CD14-positive monocyte (primary cell): ENCODE measurements at regions not wholly inside any gene's neighbourhood (a gene's known extent, or its start where the extent isn't known, plus 50 kb on each side); places are given as distances from the start of the nearest gene placed in this dataset.

Experiments
- DNase-seq, 3 donors: peaks; one replicate each; pipeline ENCODE4 v3.0.0-alpha.2; 2011 to 2022
- H2AFZ ChIP-seq: 2 replicates; pipeline ENCODE4 v1.6.0; 2012; ENCODE audit warnings: mild to moderate bottlenecking, low read depth, low read length, inconsistent platforms; ENCODE audit not compliant: insufficient read depth, poor library complexity, severe bottlenecking
- H3K27ac ChIP-seq, 2 donors: 1 replicate in 1 of 2; 2 replicates in 1 of 2; pipeline ENCODE4 v1.5.1; 2012 to 2013; ENCODE audit warnings: low read length in 2 of 2, control low read depth in 1 of 2, inconsistent platforms in 1 of 2, low read depth in 1 of 2, mild to moderate bottlenecking in 1 of 2
- H3K27me3 ChIP-seq, 2 donors: one replicate each; pipeline versions ENCODE4 v1.6.0 to v1.6.1; 2011 to 2013; ENCODE audit warnings: low read length in 2 of 2; ENCODE audit not compliant: control insufficient read depth in 2 of 2, insufficient read depth in 2 of 2
- H3K36me3 ChIP-seq, 2 donors: replicated peaks in 1 of 2; 1 replicate in 1 of 2; 2 replicates in 1 of 2; pipeline versions ENCODE4 v1.5.1 to v1.6.1; 2012 to 2013; ENCODE audit warnings: low read length in 2 of 2, control low read depth in 1 of 2, inconsistent platforms in 1 of 2, mild to moderate bottlenecking in 1 of 2; ENCODE audit not compliant: insufficient read depth in 2 of 2, control insufficient read depth in 1 of 2
- H3K4me1 ChIP-seq, 2 donors: 1 replicate in 1 of 2; 2 replicates in 1 of 2; pipeline versions ENCODE4 v1.5.1 to v1.6.1; 2012 to 2013; ENCODE audit warnings: low read length in 2 of 2, control low read depth in 1 of 2, inconsistent platforms in 1 of 2, mild to moderate bottlenecking in 1 of 2, moderate library complexity in 1 of 2; ENCODE audit not compliant: insufficient read depth in 2 of 2, control insufficient read depth in 1 of 2
- H3K4me2 ChIP-seq: replicated peaks from 2 replicates; pipeline ENCODE3; 2012; ENCODE audit warnings: low read length, moderate library complexity, mild to moderate bottlenecking; ENCODE audit not compliant: poor library complexity, severe bottlenecking; ENCODE audit errors: extremely low read depth
- H3K4me3 ChIP-seq, 3 experiments: fragments of 200-600 bp in 1 of 3; sonication (generic) in 1 of 3; replicated peaks in 1 of 3; 1 replicate in 2 of 3; 2 replicates in 1 of 3; pipeline ENCODE4 v1.5.1; 2011 to 2013; ENCODE audit warnings: low read length in 3 of 3, mild to moderate bottlenecking in 3 of 3, control low read depth in 2 of 3, low read depth in 2 of 3, inconsistent platforms in 1 of 3, moderate library complexity in 1 of 3
- H3K79me2 ChIP-seq: 2 replicates; pipeline ENCODE4 v1.6.0; 2012; ENCODE audit warnings: mild to moderate bottlenecking, control low read depth, inconsistent platforms, low read length, moderate library complexity; ENCODE audit not compliant: insufficient read depth
- H3K9ac ChIP-seq: 2 replicates; pipeline ENCODE4 v1.6.0; 2017; ENCODE audit warnings: low read length, mild to moderate bottlenecking; ENCODE audit not compliant: insufficient read depth, poor library complexity, severe bottlenecking
- H3K9me3 ChIP-seq, 2 donors: replicated peaks in 1 of 2; 1 replicate in 1 of 2; 2 replicates in 1 of 2; pipeline versions ENCODE4 v1.5.1 to v1.6.1; 2012 to 2013; ENCODE audit warnings: low read length in 2 of 2, control low read depth in 1 of 2; ENCODE audit not compliant: control insufficient read depth in 1 of 2, insufficient read depth in 1 of 2
- H4K20me1 ChIP-seq: 2 replicates; pipeline ENCODE4 v1.6.0; 2012; ENCODE audit warnings: mild to moderate bottlenecking, low read length, control low read depth, moderate library complexity; ENCODE audit not compliant: insufficient read depth
- H3K27ac Mint-ChIP-seq, 7 donors: one replicate each; pipeline ENCODE4 v1.8.0; 2020; ENCODE audit warnings: mild to moderate bottlenecking in 7 of 7, mixed read lengths in 7 of 7, moderate library complexity in 6 of 7, inconsistent platforms in 2 of 7
- H3K27me3 Mint-ChIP-seq, 3 donors: one replicate each; pipeline ENCODE4 v1.8.0; 2021 to 2022; ENCODE audit warnings: low read depth in 3 of 3, mild to moderate bottlenecking in 3 of 3, mixed read lengths in 3 of 3, moderate library complexity in 3 of 3, inconsistent platforms in 1 of 3
- H3K36me3 Mint-ChIP-seq, 2 donors: one replicate each; pipeline ENCODE4 v1.8.0; 2020; ENCODE audit warnings: mixed read lengths in 2 of 2, inconsistent platforms in 1 of 2, mild to moderate bottlenecking in 1 of 2
- H3K4me1 Mint-ChIP-seq: one replicate; pipeline ENCODE4 v1.8.0; 2020; ENCODE audit warnings: mild to moderate bottlenecking, mixed read lengths
- H3K4me3 Mint-ChIP-seq, 2 donors: one replicate each; pipeline ENCODE4 v1.8.0; 2020; ENCODE audit warnings: mild to moderate bottlenecking in 2 of 2, mixed read lengths in 2 of 2, moderate library complexity in 1 of 2
- H3K9me3 Mint-ChIP-seq, 7 donors: one replicate each; pipeline ENCODE4 v1.8.0; 2020 to 2022; ENCODE audit warnings: mixed read lengths in 7 of 7, mild to moderate bottlenecking in 6 of 7, moderate library complexity in 6 of 7, inconsistent platforms in 2 of 7
- CTCF ChIP-seq: fragments of 200-600 bp; IDR thresholded peaks from one replicate; pipeline ENCODE4 v1.8.0; 2022; ENCODE audit warnings: antibody characterized with exemption, mild to moderate bottlenecking
- WGBS: methylation state at CpG from one replicate; pipeline ENCODE4 v1.1.5; 2013; ENCODE audit warnings: missing lambda C conversion rate; ENCODE audit not compliant: insufficient coverage; 5-methylcytosine and 5-hydroxymethylcytosine counted together
- intact Hi-C, 2 donors: fragments of 100-400 bp; cut with micrococcal nuclease; formaldehyde crosslinking; loops; one replicate each; pipeline versions ENCODE4 v1.15.0 to v1.15.1; 2023

- WGBS: no CpG with 5 or more reads among the region's 3 CpGs
- no peak overlapping the region for H3K9ac ChIP-seq
- TF ChIP-seq CTCF: no peak
- Mint-ChIP-seq H3K9me3 (peaks cover 0 to 3% (median 0%) of the 10 kb centered on the region in 7 donors), H3K4me1 (no peaks in the 10 kb centered on the region), H3K36me3 (no peaks in the 10 kb centered on the region), H3K27me3 (peaks cover 0 to 2% (median 0%) of the 10 kb centered on the region in 3 donors), H3K27ac (no peak overlapping the region), H3K4me3 (no peak overlapping the region)
- no peaks in the 10 kb centered on the region for H3K36me3 ChIP-seq
- no peak overlapping the region for H3K4me2 ChIP-seq
- no peaks in the 10 kb centered on the region for H3K9me3 ChIP-seq
- no peak overlapping the region for H2AFZ ChIP-seq
- H4K20me1 ChIP-seq: no peaks in the 10 kb centered on the region
- intact Hi-C loops: no loop called here
- H3K4me3 ChIP-seq: no peak overlapping the region
- no peaks in the 10 kb centered on the region for H3K4me1 ChIP-seq
- H3K27me3 ChIP-seq: no peaks in the 10 kb centered on the region
- no peak for DNase-seq
- no peaks in the 10 kb centered on the region for H3K79me2 ChIP-seq
- no peak overlapping the region for H3K27ac ChIP-seq
Measured at GRCh38 chr11:92473736-92474135, 249.1 kb downstream of the FAT3 start.

- Mint-ChIP-seq H3K4me3 (no peak overlapping the region), H3K9me3 (peaks cover 0 to 7% (median 3%) of the 10 kb centered on the region in 7 donors), H3K4me1 (no peaks in the 10 kb centered on the region), H3K27ac (no peak overlapping the region), H3K36me3 (no peaks in the 10 kb centered on the region), H3K27me3 (peaks cover 0 to 2% (median 0%) of the 10 kb centered on the region in 3 donors)
- TF ChIP-seq CTCF: no peak
- Histone ChIP-seq H4K20me1 (no peaks in the 10 kb centered on the region), H2AFZ (no peak overlapping the region), H3K9ac (no peak overlapping the region), H3K4me2 (no peak overlapping the region), H3K4me1 (no peaks in the 10 kb centered on the region), H3K9me3 (peaks cover 0 to 4% of the 10 kb centered on the region in 2 donors), H3K36me3 (no peaks in the 10 kb centered on the region), H3K4me3 (no peak overlapping the region), H3K27ac (no peak overlapping the region), H3K79me2 (no peaks in the 10 kb centered on the region), H3K27me3 (no peaks in the 10 kb centered on the region)
- intact Hi-C loops: no loop called here
- DNase-seq: no peak
Measured at GRCh38 chr11:92475316-92475715, 250.7 kb downstream of the FAT3 start.
